Spleen (tissue), 7 donors: ENCODE measurements at regions not wholly inside any gene's neighbourhood (a gene's known extent, or its start where the extent isn't known, plus 50 kb on each side); places are given as distances from the start of the nearest gene placed in this dataset.

Experiments
- CTCF ChIP-seq, 11 experiments: fragments of 200-600 bp in 7 of 11; fragments of 450-650 bp in 4 of 11; sonication (generic) in 4 of 11; IDR thresholded peaks in 8 of 11; conservative IDR thresholded peaks in 3 of 11; 1 replicate in 7 of 11; 2 replicates in 4 of 11; pipeline versions ENCODE4 v1.4.0 to v1.8.0; 2016 to 2021; ENCODE audit warnings: antibody characterized with exemption in 11 of 11, inconsistent platforms in 4 of 11, mild to moderate bottlenecking in 1 of 11
- POLR2A ChIP-seq, 3 donors: fragments of 450-650 bp; IDR thresholded peaks; one replicate each; pipeline ENCODE4 v1.5.1; 2017; ENCODE audit warnings: antibody characterized with exemption in 3 of 3, mild to moderate bottlenecking in 1 of 3
- donor health status: DM: no; HTN: no; CAD: no; lungs with moderate emphysema.
- donor health status: DM: no; HTN: no; CAD: no.
- donor health status: DM: no; HTN: no; CAD: no.

GRCh38 chr11:42524534-42525227, 787.1 kb upstream of the API5 start:
- TF ChIP-seq POLR2A (IDR thresholded peaks at IDR 0.05) (no peak), CTCF (IDR thresholded peaks at IDR 0.05 in 8 of 11, conservative IDR thresholded peaks at IDR 0.05 in 3 of 11) (peak in 10 of 11 experiments; percentile 13 to 79 (median 65))
